Muscle of arm (tissue), 1 donor: ENCODE measurements at regions not wholly inside any gene's neighbourhood (a gene's known extent, or its start where the extent isn't known, plus 50 kb on each side); places are given as distances from the start of the nearest gene placed in this dataset.

Experiments used
- DNase-seq: peaks from one replicate; pipeline ENCODE4 v3.0.0-alpha.2; 2013

DNA sequence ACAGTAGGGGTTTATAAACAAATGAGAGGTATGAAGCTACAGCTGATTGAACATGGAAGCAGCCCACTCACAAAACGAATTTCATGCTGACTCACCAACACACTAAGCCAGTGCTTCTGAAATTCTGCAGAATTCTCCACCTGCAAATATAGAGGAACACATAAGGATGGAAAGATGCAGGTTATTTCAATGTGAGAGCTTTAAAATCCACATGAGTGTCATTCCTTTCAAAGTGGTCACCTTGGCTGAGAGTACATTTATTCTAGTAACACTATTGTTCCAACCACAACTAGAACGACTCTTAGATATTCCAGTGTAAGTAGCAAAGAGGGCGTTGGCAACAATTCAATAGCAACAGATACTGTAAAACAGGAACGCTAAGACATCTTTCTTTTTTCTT is 189.9 kb upstream of the TSC22D2 start:
- DNase-seq, result no peak

DNA sequence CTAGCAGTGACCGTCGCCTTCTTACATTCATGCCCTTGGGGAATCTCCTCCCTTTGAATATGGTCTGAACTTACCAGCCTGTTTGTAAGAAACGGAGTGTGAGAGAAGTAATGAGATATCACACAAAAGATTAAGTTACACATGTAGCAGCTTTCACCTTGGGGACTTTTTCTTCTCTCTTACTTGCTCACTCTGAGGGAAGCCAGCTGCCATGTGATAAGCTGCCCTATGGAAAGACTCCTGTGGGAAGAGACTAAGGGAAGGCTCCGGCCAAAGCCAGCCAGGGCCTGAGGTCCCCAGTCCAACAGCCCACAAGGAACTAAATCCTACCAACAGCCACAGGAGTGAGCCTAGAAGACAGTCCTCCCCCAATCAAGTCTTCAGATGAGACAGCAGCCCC is 190.4 kb upstream of the TSC22D2 start:
- DNase-seq, result no peak

DNA sequence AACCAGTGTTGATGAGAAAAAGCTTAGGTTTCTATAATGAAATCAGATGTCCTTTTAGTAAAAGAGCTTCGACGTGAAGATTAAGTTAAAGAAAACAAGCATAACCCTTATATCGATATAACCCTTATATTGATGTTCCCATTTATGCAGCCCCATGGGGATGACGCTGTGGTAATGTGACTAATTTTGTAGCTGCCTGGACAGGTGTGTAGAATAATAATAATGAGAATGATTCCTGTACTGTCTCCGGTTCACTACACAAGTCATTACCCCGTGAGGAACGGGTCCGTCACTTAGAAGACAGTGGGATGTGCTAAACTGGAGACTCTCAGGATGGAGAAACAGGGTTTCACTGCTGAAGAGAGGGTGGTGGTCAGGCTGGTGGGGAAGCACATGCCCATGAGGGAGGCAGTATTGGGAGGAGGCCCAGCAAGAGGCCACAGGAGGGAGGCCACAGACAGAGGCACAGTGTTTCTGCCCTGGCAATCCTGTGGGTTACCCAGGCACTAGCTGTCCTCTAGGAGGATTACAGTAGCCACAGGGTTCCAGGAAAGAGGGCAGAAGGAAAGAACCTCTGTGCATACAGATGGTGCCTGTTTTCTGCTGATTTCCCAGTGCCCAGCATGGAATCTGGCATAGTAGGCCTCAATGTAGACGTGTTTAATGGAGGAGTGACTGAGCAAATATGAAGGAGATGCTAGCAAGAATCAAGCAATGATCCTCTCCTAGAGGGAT is 191.1 kb upstream of the TSC22D2 start:
- no peak for DNase-seq

DNA sequence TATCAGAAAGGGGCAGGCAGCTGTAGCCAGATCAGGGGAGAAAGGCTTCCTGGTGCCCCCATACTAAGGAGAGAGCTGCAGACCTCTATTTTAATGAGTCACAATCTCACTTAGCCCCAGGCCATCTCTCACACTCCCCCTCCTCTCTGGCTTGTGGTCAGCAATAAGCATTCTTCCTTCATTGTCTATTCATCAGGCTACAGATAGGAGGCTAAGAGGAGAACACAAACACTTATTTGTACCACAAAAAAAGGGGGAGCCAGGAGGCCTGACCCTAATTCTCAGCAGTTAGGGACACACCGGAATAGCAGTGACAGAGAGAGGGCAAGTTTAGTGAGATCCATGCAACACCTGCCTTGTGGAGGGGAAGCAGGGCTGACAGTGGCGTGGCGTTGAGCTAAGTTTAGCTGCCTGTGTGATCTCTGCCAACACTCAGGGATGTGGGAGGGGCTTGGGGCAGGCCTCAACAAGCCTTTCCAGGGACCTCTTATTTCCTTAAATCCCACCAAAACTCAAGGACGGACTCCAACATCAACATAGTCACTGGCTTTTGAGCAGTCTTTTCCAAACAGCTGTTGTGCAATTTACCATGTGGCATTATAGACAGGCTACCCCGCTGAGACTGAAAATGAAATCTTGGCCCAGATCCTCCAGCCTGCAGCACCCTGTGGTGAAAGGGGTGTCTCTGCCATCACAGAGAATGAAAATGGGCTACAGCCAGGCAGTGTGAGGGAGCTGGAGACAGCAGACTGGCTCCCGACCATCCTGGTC is 191.9 kb upstream of the TSC22D2 start:
- peak; percentile 33 for DNase-seq

DNA sequence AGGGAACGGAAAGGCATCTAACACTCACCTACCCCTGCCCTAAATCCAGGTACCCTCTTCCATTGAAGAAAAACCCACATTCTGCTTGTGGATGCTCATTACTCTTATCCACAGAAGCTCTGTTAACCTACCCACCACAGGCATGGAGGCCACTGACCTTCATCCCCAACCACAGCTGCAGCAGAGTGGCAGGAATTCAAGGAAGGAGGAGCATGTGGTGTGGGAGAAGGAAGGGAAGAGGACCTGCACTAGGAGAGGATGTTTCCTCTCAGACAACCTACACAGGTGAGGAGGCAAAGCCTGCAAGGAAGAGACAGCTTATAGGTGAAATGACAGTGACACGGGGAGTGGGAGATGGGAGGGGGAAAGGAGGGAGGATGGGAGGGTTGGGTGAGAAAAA is 192.5 kb upstream of the TSC22D2 start:
- no peak for DNase-seq

DNA sequence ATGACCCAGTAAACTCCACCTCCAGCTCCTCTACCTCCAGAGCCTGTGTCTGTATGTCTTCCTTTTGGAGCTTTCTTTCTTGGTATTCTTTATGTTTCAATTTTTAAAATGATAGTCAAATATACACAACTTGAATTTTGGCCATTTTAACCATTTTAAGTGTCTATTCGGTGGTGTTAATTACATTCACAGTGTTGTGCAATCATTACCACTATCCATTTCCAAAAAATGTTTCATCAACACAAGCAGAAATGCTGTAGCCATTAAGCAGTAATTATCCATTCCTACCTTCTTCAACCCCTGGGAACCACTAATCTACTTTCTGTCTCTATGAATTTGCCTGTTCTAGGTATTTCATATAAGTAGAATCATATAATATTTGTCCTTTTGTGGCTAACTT is 194.5 kb upstream of the TSC22D2 start:
- no peak for DNase-seq

DNA sequence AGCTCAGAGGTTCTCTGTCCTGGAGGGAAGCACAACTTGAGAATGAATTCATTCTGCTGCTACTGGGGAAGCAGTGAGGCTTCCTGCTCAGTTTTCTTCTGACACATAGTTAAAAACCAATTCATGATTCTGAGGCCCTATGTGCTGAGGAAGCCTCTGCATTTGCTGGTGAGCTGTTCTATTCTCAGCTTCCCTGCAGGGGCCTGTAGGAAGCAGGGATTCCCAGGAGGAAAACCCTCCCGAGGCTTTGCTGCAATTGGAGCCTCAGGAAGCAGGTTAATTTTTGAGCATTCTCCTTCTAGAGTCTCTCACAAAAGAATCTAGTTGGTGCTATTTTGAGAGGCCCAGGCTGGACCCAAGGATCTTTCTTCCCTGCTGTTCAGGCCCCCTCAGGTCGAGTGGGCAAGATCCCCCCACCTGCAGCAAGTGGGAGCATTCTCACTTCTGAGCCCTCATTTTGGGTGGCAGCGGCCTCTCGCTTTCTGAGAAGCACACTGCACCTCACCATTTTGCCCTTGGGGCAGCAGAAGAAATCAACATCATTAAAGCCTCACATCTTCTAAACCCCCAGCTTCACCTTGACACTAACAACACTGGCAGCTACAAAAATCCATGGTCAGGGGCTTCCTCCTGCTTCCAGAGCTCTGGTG is 197.5 kb upstream of the TSC22D2 start:
- no peak for DNase-seq

DNA sequence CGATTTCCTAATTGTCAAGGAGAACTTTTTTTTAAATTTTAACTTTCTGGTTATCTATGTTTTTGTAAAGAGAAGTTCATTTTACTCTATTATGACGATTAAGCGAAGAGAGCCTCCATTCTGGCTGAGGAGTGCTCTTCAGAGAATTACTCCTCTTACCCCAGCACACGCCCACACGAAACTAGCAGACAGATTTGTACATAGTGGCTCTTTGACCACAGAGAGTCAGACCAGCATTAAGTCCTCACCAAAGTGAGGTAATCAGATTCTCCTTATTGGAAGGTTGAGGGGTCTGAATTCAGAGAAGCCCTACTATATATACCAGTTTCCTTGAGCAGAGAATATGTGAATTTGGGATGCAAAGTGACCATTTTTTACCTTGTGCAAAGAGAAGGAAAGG is 204.8 kb upstream of the TSC22D2 start:
- DNase-seq, result no peak

DNA sequence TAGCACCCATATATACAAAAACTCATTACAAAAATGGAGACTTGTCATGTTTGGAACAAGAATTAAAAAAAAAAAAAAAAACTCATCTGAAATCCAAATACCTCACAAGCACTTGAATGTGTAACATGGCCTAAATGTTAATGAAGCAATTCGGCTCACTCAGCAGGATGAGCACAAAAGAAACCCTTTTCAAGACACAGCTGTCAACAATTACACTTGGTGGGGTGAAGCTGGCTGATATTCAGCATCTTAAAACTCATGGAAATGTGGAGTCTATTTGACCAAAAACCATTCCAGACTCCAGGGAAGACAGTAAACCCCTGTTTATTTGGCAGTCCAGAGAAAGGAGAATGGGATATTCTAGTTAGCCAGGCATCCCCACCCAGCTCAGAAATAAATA is 205.4 kb upstream of the TSC22D2 start:
- no peak for DNase-seq

DNA sequence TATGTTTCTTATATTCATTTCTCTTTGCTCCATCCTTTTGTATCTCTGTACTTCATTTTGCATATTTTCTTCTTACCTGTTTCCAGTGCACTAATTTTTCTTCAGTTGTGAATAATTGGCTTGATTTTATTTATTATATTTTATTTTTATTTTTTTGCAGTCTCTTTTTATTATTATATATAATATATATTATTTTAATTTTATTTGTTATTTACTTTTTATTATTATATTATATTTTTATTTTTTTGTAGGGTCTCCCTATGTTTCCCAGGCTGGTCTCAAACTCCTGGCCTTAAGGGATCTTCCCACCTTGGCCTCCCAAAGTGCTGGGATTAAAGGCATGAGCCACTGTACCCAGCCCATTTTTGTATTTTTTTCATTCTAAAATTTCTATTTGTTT is 213.1 kb upstream of the TSC22D2 start:
- no peak for DNase-seq

DNA sequence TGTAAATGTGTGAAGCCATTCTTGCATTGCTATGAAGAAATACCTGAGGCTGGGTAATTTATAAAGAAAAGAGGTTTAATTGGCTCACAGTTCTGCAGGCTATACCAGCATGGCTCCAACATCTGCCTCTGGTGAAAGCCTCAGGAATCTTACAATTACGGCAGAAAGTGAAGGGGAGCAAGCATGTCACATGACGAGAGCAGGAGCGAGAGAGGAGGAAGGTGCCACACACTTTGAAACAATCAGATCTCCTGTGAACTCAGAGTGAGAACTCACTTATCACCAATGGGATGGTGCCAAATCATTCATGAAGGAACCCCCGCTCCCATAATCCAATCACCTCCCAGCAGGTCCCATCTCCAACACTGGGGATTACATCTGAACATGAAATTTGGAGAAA is 213.6 kb upstream of the TSC22D2 start:
- DNase-seq, result no peak

DNA sequence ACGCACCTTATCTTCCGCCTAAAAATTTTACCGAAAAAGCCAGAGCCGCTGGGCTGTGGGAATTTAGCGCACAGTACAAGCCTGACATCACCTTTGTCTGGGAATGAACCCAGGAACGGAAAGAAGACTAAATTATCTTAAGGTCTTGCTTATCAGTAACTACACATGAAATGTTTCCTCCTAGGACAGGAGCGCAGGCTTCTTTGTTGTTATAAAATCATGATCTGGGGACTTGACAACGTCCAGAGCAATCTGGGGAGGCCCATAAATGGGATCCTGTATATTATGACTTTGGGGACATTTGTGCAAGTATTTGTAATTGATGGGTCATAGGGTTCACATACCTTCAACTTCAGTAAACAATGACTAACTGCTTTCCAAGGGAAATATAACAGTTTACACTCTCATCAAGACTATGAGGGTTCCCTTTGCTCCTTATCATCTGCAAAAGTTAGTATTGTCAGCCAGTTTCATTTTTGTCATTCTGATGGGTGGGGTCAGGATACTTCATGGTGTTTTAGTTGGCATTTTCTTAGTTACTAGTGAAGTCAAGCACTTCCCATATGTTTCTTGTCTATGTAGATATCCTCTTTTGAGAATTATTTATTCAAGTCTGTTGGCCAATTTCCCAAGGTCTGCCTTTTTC is 213.9 kb upstream of the PFN2 start:
- DNase-seq, result no peak

DNA sequence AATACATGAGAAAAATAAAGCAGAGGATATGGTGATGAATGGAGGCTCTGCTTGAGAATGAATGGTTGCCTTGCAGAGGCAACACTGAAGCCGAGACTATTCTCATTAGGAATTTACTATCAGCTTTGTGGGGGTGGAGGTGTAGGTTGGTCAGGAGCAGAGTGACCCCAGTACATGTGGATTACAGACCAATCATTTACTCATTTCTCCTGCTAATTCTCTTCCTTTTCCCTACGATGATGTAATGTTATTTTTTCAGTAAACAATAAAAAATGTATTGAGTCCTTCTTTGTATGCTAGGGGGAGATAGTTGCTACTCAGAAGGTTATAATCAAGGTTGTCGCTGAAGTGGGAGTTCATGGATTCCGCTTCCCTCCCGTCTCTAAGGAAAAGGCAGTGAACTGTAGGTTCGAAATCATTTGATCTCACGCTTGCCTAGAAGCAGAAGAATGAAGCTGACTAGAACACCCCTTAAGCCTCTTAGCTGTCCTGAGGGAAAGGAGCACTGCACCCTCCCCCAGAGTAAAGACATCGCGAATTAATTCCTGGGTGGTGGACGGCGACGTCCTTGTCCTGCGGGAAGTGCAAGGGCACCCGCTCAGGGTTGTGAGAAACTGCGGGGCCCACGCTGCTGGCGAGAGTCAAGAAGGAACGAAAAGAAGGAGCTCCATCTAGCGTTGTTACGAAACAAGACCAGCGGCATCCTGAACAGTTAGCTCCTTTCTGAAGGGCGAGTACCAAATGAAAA is 213.2 kb upstream of the PFN2 start:
- peak; percentile 76 for DNase-seq

DNA sequence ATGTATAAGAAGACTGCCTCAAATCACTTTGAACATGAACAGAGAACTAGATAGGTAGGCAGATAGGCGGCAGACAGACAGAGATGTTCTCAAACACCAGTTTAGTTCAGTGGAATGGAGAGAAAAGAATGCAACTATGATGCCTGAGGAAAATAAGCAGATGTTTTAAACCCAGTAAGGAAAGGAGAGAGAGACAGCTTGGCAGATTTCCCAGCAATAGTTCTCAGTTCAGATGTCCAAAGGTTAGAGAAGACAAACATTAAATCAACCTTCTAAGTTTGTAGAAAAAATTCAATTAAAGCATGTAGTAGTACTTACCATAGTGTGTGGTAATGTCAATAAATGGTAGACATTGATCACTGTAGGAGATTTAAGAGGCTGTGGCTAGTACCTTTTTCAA is 209.6 kb upstream of the PFN2 start:
- DNase-seq, result no peak

DNA sequence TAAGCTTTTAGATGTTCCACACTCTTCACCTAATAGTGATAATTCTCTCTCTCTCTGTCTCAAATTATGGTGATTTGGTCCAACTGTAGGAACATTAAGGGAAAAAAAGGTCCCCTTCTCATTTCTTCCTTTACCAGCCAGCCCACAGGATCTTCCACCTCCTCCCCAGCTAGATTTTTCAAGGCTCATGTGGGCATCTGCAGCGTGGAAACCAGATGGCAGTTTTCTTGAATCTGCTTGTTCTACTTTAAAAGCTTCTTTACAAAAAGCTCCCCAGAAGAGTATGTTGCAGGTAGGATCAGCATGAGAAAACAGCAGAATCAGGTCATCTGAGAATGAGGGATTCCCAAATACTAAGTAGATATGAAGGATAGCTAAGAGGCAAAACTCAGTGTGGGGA is 208.6 kb upstream of the PFN2 start:
- no peak for DNase-seq

DNA sequence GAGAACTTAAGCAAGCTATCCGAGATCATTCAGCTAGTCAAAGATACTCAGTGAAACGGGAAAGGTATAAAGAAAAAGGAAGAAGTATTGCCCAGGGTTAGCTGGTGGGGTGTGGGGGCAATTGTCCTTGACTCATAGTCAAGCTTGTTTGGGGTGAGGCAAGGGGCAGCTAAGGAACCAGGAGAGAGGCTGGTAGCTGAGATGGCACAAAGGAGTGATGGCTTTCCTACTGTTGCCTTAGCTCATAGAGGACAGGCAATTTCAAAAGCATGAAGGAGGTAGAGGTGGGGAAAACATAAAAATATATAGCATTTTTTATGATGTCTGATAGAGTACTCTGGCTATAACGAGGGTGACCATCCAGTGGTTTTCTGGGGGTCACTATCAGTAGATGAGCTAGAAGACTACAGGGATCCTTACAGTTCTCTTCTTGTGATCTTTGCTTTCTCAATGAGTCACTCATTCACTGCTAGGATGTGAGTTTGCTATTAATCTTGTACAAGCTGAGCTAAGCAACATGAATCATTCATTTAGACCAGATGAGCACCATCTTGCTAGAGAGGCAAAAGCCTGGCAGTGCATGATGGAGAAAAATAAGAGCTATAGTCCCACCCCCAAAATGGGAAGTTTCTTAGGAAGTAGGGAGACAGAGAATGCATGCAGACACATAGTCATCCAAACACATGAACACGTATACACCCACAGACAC is 207.1 kb upstream of the PFN2 start:
- DNase-seq, result no peak

DNA sequence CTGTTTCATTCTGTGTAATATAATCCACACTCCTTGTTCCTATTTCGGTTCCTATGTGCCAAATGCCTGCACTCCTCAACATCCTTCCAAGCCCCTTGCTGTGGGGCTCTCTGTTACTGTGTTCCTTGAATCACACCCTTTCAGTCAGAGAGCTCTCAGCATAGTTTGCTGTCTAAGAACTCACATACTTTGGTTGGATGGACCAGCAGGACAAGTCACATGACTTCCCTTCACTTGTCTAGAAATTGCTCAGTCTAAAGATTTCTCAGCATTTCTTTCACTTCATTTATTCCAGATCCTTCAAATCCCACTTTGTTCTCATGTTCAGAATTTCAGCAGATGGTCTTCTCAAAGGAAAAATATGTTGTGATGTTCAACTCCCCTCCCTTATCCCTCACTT is 203.5 kb upstream of the PFN2 start:
- no peak for DNase-seq

DNA sequence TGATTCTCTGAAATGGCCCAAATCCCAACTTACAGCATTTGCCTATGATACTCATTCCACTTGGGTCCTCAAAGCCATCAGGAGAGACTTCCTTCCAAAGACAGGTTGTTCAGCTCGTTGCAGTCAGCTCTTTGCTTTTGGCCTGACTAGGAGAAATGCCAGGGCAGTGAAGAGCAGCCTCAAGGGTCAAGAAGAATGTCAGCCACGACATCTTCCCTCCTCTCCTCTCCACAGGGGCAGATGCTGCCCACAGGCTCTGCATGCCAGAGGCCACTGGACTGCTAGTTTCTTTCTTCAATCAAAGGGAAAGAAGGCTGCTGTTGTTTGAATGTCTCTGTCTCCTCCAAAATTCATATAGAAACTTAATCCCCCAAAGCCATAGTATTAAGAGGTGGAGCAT is 201.7 kb upstream of the PFN2 start:
- no peak for DNase-seq

DNA sequence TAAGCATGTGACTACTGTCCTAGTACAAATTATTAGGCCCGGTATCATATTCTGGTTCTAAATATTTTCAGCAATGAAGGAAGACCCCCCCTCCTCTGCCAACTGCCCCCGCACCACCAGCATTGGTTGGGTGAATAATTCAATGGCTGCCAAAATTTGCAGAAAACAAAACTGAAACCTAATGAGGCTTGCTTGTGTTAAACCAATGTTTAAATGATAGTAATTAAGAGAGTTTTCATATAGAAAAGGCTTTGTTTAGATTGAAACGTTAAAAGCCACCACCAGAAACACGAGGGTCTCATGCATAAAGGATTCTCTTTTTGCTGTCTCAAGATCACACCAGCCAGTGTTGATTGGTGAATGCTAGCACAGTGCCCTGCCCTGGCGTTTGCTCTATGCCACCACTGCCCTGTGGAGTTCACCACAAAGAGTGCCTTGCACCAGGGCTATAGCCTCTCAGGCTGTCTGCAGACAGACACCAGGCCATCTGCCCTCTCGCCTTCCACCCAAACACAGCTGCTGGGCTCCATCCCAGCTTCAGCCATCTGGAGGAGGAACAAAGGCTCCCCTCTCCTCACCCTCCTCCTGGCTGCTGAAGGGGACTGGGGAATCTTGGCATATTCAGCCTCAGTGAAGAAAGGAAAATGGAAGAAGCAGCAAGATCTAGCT is 200.3 kb upstream of the PFN2 start:
- no peak for DNase-seq

DNA sequence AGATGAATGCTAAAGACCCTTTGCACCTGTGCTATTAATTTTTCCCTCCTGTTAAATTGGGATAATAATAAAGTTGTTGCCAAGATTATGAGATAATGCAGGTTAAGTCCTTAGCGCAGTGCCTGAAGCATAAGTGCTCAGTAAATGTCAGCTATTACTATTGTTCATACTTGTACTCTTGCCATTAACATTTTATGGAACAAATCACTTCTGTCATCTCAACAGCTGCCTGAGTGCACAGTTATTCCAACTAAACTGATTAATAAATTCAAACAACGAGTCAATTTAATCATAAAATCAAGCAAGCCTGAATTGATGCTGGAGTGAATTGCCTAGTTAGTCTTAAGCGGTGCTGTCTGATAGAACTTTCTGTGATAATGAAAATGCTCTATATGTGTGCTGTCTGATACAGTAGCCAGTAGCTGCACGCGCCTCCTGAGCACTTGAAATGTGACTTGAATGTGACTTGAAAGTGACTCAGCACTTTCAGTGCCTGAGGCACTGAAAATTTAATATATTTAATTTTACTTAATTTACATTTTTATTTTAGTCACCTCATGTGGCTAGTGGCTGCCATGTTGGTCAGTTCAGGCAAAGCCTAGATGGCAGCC is 198.7 kb upstream of the PFN2 start:
- no peak for DNase-seq
